Right kidney (tissue), 1 donor: ENCODE measurements at regions not wholly inside any gene's neighbourhood (a gene's known extent, or its start where the extent isn't known, plus 50 kb on each side); places are given as distances from the start of the nearest gene placed in this dataset.
"Not testable (repeated sequence)": the region's sequence is repeated elsewhere in the genome, so short reads cannot be mapped to it uniquely, and the experiment has no call there.

Experiments
- DNase-seq: peaks from one replicate; pipeline ENCODE4 v3.0.0-alpha.2; 2016

DNA sequence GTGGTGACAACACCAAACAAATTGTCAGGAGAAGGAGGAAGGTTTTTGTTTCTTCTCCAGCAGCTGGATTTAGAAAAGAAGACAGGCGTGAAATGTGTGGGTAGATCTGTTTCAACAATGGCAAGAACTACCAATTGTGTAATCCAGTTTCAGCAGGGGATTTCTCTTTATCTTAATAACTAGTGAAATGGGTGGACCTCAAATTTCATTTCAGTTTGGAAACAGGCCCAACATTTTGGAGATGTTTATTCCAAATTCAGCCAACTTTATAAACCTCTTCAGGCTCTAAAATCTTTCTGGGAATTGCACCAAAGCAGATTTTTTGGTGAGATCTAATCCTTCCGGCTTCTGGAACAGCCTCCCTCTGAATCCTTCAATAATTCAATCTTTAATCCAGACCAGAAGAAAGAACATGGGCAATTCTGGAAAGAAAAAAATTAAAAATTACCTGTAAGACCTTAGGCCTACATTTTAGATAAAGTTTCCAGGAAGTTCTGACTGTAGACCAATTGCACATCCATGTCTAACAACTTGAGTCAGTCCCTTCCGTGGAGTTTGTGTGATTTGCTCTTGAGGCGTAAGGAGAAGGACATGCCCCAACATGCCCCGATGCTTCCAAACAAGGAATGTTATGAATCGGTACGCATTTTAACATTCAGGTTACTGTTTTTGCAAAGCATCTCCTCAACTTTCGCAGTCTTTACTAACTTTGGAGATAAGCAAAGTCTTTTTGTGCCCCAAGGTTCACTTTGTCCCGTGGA is 423.6 kb downstream of the IRX1 start:
- no peak for DNase-seq

DNA sequence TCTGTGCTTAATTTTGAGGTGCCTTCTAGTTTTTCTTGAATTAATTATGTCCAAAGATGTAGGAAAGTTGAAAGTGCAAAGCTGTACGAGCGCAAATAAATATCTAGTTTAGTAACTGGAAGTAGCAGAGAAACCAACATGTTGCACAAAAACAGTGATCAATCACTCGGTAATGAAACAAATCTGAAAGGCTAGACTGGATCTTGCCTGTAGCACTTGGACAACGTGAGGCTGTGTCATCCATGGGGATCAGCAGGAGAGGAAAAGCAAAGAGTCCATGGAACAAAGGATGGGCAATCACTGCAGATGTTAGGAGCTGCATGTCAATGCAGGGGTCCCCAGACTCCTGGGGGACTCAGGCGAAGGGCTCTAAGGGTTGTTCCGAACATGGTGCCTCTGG is 424.2 kb downstream of the IRX1 start:
- no peak for DNase-seq

DNA sequence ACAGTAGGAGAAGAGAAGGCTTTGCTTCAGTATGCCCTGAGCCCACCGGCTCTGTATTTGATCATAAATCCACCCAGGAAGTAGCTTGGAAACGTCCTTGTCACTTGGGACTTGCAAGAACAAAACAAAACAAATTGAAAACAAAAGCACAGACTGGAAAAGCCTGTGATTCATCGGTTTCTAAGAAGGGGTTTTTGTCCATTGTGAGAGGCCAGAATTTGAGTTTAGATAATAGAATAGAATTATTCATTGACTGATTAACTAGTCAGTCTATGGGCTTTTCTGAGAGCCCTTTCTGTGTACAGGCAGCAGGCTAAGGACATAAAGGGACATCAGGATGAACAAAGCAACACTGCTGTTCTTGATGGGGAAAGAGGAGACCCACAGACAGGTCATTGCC is 424.8 kb downstream of the IRX1 start:
- DNase-seq, result no peak

DNA sequence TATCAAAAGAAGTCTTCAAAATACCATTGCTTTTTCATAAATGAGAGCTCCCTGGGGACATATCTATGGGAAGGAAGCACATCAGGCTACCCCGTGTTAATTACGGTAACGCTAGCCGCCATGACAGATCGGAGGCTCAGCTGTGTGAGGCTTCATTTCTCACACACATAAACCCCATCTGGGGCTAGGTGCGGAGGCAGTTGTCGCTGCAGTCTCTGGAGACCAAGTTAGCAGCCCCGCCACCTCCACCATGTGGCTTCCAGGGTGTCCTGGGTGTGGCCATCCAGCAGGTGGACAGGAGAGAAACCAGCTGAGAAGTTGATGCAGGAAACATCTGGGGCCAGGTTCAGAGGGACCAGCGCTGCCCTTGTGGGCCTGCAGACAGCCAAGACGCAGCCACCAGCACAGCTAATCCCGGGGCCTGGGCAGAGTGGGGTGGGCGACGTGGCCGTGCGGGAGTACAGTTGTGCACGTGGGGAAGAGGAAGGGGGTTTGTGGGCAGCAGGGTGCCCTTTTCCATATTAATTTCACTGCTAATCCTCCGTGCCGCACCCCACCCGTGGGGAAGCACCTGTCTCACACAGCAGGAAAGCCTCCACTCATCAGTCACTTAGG is 426.5 kb downstream of the IRX1 start:
- DNase-seq, result no peak

DNA sequence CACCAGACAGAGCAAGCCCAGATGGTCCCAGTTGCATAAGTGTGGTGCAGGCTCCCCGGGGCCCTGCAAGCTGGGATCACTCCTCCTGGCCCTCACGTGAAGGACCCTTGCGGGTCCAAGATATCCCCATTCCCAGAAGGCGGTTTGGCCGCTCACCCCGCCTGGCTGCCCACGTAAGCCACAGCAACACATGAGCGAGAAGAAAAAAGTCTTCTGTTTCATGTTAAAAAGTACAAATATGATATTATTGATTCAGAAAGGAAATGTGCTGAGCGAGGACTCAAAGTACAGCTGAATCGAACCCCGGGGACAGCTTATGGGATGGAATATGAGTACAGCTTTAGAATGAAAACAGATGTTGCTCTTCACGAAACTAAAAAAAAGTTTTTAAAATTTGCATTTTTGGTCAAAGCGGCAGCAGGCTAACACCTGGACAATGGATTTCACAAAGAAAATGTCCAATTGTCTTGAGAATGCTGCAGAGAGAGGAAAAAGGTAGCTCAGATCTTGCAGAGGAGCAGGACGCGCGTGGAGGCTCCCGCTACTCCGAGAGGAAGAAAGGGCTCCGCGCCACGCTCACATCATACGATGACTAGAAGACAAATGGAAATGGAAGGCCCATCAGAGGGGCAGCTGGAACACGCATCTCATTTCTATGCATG is 427.6 kb downstream of the IRX1 start:
- DNase-seq, result no peak

DNA sequence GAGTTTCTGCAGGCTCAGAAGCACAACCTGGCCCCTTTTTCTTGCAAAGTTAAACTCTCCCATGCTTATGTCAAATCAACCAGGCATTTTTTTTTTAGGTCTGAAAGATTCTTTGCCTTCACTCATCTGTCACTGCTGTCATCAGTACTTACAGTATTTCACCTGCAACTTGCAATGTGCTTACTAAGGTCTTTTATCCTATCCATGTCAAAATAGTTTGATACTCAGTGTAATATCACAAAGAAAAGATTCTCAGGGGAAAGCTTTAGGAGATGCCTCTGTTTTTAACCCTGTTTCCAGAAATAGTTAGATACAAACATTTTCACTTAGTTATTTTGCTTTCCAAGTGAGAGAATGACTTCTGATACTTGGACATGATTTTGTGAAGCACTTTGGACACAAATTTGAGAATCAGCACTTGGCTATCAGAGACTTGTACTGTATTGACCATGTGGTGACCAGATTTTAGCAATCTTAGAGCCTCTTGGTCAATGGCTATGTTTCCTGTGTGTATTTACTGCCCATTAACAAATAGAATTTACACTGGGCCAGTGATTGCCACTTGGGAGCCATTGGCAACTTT is 428.2 kb downstream of the IRX1 start:
- no peak for DNase-seq

DNA sequence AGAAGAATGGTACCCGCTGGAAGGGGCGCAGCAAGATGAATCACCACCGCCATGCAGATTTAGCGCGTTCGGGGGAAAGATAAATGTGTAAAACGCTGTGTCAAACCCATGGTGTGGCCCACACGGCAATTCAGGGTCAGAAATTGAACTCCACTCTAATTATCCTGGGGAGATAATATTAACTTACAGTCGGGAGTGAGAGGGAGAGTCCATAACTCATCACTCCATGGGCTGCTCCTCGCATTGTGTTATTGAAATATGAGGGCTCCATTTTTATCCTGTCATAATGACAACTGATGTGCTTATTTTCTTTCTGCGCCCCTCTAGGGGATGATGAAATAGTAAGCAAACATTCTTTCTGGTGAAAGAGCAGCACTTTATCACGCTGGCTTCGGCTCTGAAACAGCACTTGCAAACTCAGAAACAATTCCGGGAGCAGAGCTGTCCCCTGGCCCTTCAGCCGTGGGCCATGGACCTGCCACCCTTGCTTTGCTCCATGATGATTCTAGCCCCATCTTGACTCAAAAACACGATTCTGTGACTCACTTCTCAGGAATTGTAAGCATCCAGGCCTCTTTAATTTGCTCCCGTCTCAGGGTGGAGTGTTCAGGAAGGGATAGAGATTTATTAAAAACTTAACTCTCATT is 431.6 kb downstream of the IRX1 start:
- DNase-seq, result no peak

DNA sequence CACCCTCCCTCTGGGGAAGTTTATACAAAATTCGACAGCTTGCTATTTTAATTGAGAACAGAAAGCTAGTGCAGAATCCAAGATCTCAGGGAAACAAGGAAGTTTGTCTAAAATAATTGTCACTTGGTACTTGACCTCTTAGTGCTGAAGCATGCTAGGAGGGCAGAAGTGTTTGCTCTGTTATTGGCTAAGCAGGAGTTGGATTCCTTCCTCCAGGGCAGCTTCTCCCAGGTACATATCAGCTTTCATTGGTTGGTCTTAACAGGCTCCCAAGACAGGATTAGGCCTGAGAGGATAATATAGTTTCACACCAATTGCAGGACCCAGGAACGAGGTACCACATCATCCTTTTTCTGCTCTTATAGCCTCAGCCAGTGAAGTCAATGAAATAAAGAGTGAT is 432.8 kb downstream of the IRX1 start:
- DNase-seq, result no peak

DNA sequence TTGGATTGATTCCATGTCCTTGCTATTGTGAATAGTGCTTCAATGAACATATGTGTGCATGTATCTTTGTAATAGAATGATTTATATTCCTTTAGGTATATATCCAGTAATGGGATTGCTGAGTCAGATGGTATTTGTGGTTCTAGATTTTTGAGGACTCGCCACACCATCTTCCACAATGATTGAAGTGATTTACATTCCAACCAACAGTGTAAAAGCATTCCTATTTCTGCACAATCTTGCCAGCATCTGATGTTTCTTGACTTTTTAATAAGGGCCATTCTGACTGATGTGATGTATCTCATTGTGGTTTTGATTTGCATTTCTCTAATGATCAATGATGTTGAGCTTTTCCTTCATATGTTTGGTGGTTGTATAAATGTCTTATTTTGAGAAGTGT is 437.9 kb downstream of the IRX1 start:
- DNase-seq, result not testable (repeated sequence)

DNA sequence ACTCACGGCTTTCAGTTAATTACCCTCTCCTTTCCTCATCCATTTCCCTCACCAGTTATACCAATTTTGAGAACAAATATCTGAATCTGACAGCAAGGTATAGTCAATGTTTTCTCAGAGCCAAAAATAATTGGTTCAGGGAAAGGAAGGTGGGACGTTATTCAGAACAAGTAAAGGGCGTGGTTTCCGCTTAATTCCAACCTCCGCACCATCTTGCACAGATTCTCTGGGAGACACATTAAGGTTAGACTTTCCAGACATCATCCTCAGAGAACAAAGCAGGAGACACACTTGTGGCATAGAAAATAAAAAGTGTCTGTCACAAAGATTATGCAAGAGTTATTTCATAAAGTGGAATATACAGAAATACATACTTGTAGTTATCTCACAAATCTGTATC is 441.2 kb downstream of the IRX1 start:
- no peak for DNase-seq

DNA sequence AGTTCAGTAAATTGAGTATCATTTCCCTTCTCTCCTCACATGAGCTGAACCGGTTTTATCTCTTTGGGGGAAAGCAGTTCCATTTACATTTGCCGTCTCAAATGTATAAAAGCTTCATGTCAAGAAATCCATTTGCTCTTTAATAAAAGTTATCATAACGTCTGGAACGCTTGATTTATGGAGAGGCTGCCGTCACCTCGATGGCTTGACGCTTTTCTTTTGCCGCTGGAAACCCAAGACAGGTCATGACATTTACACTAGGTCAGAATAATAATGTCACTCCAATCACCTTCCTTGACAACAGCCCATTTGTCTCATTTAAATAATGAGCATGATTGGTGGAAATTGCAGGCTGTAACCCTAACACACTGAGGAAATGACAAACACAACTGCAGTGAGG is 443.4 kb downstream of the IRX1 start:
- no peak for DNase-seq

DNA sequence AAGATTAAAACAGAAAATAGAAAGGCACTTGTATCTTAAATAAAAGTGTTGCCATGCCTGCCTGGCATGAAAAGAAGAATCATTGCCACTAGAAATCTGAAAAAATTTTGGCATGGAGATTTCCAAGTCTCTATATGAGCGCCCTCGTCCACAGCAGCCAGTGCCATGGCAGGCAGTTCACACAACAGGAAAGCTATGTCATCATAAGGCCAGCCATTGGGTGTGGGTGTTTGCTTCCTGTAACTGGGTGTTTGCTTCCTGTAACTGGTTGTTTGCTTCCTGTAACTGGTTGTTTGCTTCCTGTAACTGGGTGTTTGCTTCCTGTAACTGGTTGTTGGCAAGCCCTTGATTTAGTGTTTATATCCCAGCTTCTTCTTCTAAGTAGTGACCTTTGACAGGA is 446.7 kb downstream of the IRX1 start:
- no peak for DNase-seq

DNA sequence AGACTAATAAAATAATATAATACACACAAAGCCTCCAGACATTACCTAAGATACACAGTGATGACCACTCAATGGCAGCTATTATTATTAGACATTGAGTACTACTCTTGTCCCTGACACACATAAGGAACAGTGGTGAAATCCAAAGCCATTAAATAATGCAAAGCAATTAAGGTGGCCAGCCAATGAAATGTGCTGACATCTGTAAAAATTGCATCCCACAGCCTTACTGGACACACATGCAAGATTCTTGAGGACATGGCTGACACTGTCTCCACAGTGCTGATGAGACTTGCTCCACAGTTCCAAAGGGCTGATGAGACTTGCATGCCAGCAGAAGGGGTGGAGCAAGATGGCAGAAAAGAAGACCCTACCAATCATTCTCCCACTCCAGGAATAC is 447.5 kb downstream of the IRX1 start:
- DNase-seq, result no peak

DNA sequence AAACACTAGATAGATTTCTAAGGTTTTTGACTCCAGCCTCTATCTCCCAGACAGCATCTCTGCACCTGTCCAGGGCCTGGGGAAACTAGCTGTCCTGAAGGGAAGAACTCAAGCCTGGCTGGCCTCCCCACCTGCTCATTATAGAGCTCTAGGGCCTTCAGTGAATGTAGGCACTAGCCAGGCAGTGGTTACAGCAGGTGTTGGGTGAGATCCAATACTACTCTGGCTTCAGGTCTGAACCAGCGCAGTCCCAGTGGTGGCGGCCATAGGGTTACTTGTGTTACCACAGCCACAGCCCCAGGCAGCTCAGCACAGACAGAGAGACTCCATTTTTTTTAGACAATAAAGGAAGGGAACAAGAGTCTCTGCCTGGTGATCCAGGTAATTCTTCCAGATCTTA is 449.2 kb downstream of the IRX1 start:
- no peak for DNase-seq

DNA sequence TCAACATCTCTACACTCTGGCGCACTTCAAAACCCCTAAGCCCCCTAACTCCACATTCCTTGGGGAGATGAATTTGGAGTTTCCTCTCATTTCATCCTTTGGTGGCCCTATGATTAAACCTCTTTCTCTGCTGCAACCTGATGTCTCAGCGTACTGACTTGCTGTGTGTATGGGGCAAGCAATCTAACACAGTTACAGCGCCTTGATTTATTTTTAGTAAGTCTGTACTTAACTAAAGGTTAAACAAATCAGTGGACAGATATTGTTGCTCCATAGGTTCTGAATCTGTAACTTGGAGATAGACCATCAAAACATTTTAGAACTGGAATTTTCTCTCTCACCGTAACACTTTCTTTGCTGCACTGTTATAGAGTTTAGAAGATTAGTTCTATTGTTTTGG is 452.8 kb downstream of the IRX1 start:
- DNase-seq, result no peak

DNA sequence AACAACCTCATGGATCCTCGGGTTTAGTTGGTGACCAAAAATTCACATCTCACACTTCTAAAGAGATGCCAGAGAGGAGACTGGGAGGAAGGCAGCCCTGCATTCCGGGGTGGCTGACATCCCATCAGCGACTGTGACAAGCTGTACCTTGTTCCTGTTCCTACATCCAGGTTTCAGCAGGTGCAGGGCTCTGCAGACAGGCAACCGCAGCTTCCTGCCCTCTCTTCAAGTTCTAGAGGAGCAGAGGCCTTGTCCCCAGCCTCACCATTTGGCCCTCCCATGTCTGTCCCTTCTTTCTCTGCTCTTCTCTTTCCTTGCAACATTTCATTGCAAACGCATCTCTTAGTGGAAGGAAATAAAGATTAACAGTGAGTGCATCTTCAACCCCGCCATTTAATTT is 454.6 kb downstream of the IRX1 start:
- DNase-seq, result no peak

DNA sequence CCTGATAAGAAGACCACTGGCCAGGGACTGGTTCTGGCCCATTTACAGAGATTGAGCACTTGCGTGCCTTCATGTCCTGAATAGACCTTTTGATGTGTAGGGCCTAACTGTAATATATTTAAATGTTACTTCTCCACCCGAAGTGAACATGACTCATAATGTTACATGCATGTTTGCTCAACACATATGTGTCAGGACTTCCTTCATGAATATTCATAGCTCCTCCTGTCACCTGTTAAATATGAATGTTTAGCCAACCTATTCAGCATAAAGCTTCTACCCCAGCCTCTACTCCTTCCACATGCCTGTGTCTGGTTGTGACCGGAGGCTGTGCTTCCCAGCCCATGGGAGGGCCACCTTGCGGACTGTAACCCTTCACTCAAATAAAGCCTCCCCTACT is 457.5 kb downstream of the IRX1 start:
- DNase-seq, result no peak

DNA sequence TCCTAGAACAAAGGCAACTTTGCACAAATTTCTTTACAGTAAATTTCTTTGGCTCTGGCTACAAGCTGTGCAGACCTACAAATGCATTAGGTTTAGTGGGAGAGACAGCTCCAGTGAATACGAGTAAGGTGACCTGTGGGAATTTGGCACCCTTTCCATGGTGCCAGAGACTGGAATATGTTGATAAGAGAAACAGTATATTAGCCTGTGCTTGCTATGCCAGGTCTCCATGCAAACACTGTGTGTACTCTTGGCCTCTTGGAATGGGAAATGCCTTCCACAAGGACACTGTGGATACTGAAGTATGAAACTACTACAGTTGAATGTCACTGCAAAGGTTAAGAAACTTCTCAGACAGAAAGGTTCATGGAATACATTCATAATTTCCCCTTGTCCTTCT is 458.5 kb downstream of the IRX1 start:
- no peak for DNase-seq

DNA sequence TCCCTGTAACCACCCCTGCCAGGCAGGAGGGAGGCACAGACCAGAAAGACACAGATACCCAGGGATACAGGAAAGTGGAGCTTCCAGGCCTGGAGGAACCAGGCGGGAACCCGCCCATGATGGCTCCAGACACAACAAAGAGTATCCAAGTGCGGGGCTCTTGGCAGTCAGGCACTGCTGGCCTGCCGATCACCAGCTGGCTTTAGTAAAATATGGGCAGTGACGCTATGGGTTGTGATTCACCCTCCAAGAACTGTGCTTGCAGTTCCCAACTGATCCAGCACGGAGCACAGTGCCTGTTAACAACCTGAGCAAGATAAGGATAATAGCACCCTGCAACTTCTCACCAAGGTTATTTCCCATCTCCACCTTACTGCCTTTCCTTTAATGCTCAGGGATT is 463.3 kb downstream of the IRX1 start:
- no peak for DNase-seq

DNA sequence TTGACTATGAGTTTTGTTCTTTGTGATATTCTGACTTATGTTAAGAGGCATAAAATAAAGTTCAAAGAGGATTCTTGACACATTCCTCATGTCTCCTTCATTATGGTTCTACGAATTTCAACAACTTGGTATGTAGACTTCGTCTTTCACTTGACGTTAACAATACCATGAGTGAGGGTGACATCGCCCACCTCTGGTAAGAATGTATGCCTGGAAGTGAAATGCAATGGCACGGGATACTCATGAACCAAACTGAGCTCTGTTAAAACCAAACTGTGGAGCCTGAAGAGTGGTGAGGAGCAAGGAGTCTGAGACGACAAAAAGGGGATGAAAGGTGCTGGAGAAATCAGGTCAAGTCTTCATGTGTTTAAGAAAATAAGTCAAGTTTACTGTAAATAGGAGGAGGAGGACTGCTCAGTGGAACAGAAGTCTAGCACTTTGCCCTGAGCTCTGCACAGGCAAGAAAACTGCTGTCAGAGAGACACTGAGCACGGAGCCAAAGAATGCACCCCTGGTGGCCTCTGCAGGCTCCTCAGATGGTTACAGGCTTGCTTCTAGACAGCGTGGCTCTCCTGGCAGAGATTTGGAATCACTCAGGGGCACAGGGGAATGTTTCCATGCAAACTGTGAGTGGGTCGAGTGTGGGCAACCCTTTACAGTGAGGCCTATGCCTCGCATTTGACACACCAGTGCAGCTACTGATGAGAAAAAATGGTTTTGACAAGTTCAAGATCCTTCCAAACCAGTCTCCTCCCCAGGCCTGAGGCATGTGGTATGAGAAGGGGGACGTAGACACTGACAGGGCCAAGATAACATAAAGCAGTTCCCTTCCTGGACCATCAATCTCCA is 470.1 kb downstream of the IRX1 start:
- DNase-seq, result no peak

DNA sequence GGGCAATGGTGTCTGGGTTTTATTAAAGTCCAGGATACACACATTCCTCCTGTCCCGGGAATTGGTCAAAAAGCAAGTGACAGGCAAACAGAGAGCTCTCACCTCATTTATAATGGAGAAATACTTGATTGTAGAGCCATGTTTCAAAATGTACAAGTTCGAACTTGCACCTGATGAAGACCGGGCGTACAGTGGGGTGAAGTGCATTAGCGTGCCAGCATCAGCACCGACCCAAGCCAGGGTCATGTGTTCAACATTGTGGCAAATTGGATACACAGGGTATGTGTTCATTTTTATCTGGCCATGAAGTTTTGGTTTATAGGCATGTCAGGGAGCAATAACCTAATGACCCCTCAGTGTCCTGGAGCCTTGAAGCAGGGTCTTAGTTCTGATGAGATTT is 472.5 kb downstream of the IRX1 start:
- DNase-seq, result no peak

DNA sequence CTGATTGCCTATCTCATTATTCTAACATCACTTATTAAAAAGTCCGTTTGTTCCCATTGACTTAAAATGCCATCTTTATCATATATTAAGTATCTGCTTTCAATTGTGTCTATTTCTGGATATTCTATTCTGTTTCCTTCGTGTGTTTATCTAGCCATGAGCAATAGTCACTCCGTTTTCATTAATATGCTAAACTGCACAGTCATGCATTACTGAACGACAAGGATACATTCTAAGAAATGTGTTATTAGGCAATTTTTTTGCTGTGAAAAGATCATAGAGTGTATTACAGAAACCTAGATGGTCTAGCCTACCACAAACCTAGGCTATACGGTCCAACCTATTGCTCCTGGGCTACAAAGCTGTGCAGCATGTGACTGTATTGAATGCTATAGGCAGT is 482.9 kb downstream of the IRX1 start:
- DNase-seq, result no peak
